Activated CD8-positive, alpha-beta memory T cell treated with anti-CD3 and anti-CD28 coated beads for 4 hours (primary cell): ENCODE measurements at regions not wholly inside any gene's neighbourhood (a gene's known extent, or its start where the extent isn't known, plus 50 kb on each side); places are given as distances from the start of the nearest gene placed in this dataset.

Source experiments
- DNase-seq, 2 donors: peaks; one replicate each; pipeline ENCODE4 v3.0.0-alpha.2; 2020; ENCODE audit warnings: low read depth in 2 of 2

DNA sequence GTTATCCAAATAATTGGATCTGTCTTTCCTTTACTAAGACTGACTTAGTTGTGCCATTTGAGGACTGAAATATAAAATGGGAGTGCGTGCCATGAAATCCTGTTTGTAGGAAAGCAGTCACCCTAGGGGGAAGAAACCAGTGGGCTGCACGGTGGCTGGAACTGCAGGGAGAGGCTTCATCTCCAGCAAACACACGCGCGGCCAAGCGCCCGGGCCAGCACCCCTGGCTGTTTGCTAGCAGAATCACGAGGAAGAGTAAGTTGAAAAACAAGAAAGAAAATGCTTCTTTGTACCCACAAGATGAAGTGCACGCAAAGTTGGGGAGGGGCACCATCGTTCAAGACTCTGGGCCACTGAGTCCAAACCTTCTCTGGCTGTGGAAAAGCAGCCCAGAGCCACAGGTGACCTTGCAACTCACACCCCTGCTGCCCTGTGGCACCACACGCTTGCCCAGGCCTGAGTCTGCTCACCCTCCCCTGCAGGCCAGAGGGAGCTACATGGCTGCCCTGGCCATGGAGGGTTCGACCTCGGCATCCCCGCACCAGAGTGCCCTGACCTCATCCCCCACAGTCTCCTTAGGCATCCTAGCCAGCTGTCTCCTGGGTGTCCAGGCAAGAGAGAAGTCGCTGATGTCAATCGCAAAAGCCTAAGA is 55.2 kb downstream of the IRX2 start:
- no peak for DNase-seq

DNA sequence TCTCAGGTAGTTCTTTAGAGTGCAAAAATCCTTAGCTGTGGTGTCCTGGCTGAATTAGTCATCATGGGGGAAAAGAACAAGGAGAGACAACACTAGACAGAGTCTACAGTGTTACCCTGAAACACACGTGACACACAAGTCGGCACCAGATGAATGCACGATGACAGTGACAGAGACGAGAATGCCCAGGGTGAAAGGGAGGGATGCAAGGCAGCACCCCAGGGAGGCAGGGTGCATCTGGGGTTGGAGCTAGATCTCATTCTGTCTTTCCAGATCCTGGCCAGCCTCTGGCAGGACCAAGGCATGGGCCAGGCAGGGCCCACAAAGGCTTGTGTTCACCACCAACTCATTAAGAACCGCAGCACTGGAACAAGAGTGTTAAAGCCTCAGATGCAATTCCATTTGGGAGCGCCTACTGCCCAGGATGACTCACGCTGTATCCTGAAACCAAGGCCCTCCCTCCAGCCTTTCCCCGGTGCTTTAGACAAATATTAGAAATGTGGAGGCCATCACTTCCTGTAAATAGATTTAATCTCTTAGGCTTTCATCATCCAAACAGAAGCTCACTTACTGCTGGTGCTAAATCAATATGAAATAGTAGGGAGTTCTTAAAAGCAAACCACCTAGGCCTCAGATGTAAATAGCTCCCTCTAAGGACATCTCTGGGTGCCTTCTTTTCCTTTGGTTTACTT is 56.1 kb downstream of the IRX2 start:
- no peak for DNase-seq

DNA sequence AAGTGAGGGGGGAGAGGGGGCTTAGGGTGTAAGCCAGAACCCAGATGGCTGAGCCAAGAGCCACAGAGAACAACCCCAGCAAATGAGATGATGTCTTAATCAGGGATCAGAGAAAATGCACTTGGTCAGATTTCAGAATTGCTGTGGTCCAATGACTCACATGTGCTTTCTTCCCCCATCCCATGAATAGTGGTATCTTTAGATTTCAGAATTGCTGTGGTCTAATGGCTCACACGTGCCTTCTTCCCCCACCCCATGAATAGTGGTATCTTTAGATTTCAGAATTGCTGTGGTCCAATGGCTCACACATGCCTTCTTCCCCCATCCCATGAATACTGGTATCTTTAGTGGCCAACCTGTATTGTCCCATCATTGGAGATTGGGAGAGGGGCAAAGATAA is 59.9 kb downstream of the IRX2 start:
- DNase-seq: no peak

- DNase-seq: no peak
These were observed 61.2 kb downstream of the IRX2 start for GRCh38 chr5:2690293-2690692.

- no peak for DNase-seq
These were observed 62.9 kb downstream of the IRX2 start for GRCh38 chr5:2688586-2688985.

- no peak for DNase-seq
These were observed 63.7 kb downstream of the IRX2 start for GRCh38 chr5:2687746-2688145.

DNA sequence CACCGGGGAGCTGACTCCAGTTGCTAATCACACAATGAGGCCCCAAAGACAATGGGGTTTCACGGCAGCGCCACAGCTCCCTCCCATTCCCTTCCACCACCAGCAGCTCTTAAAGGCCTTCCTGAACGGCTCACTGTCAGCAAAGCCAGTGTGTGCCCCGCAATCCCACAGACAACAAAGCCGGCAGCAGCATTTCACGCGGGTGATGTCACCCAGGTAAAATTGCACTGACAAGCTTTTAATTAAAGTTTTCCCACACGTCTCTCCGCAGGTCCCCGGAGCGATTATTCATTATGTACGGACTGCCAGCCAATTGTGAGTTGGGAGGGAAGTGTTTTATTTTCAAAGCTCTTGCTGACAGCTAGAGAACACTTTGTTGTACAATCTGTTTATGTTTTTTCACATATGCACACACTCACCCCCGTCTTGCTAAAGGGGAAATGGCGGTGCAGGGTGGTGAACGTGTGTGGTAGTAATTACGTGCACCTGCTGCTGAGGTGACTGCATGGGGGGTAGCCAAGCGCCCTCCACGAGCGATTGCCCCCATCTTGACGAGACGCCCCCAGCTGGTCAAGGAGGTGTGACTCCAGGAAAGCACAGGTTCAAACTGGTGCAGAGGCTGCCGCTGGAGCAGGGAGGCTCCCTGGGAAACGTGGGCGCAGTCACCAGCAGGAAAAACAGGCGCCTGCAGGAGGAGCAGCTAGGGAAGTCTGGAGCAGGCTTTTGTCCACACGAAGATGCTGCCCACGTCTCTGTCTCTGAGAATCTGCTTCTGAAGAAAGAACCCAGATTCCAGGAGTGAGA is 65.0 kb downstream of the IRX2 start:
- DNase-seq: no peak

- no peak for DNase-seq
These were observed 65.7 kb downstream of the IRX2 start for GRCh38 chr5:2685651-2686272.

GRCh38 chr5:2684606-2685005 is 66.9 kb downstream of the IRX2 start:
- no peak for DNase-seq

GRCh38 chr5:2683720-2684119 is 67.8 kb downstream of the IRX2 start:
- DNase-seq: no peak

- no peak for DNase-seq
These were observed 70.0 kb downstream of the IRX2 start for GRCh38 chr5:2681476-2681875.

DNA sequence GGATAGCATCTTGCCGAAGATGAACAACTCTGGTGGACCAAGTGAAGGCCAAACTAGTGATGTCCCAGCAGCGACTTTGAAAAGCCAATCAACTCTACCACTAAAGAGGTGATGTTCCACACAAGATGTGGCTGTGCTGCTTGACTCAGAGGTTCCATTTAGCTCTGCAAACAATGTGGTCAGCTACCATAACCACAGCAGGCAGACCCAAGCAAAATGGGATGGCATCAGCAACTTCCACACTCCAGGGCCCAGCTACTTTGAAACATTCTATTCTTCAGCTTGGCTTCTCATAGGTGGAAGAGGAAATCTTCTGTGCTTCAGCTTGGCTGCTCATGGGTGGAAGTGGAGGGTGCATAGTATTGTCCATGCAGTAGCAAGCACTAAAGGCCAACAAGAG is 70.5 kb downstream of the IRX2 start:
- DNase-seq: no peak

DNA sequence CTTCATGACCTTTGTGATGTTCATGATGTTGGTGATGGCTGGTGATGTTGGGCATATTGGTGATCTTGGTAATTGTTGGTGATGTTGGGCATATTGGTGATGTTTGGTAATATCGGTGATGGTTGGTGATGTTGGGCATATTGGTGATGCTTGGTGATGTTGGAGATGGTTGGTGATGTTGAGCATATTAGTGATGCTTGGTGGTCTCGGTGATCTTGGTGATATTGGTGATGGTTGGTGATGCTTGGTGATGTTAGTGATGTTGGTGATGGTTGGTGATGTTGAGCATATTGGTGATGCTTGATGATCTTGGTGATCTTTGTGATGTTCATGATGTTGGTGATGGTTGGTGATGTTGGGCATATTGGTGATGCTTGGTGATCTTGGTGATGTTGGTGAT is 73.8 kb downstream of the IRX2 start:
- no peak for DNase-seq

- DNase-seq: no peak
These were observed 75.9 kb downstream of the IRX2 start for GRCh38 chr5:2675548-2675947.

DNA sequence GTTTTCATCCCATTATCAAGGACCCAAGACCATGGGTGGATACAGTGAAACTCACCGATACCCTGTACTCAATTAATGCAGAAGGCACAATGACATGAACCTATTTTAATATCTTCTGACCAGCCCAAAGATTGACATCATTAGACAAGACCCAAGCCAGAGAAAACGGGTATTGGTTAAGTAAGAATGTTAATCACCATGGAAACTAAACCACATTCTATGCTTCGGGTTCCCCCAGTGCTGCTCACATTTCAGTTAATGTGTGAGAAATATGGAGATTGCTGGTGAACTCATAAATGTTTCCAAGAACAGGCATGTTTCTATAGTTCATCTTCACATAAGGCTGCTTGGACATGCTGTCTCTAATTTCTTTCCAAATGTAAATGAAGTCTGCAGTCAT is 77.0 kb downstream of the IRX2 start:
- no peak for DNase-seq

DNA sequence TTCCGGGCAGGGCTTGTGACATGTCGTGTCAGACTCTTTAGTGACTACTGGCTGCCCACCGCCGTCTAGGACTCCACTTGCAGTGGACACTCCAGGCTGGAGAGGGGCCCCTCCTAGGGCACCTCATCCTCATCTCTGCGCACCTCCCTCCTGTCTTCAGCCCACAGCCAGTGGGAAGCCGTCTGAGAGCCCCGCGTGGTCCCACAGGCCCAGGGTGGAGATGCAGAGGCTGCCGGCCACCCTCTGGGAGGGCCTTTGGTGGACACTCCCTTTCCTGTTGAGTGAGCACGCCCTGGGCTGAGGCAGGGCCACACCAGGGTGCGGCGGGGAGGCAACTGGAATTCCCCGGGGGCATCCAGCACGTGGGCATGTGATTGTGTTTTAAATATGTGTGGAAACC is 80.5 kb downstream of the IRX2 start:
- no peak for DNase-seq

DNA sequence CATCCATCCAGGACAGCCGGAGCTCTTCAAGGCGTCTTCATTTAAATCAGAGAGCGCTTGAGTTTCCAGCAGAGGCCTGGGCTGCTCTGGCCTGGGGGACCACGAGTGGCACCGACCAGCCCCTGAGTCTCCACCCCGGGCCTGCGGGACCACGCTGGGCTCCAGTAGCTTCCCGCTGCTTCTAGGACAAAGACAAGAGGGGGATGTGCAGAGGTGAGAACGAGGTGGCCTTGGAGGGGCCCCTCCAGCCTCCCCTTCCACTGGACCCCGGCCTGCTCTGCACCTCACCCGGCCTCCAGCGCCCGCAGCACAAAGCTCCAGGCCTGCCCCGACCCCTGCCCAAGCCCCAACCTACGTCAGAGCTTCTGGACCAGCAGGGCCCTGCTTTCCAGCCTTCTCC is 81.6 kb downstream of the IRX2 start:
- DNase-seq: no peak

GRCh38 chr5:2669259-2669658 is 82.2 kb downstream of the IRX2 start:
- DNase-seq: no peak

DNA sequence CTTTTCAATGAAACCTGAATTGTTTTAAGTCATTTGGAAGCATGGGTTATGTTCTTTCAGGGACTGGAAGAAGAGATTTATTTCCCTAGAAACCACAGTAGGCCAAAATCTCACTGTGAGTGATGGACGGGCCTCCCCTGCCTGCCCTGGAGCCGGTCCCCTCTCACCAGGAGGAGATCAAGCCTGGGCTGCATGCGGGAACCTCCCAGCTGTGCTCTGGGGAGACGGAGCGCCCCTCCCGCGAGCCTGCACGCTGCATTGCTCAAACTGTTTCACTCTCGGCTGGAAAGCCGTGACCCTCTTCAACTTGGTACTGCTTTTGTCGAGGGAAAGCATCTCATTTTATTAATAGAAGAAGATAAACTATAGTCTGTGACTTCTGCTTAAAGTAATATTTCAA is 85.4 kb downstream of the IRX2 start:
- no peak for DNase-seq

DNA sequence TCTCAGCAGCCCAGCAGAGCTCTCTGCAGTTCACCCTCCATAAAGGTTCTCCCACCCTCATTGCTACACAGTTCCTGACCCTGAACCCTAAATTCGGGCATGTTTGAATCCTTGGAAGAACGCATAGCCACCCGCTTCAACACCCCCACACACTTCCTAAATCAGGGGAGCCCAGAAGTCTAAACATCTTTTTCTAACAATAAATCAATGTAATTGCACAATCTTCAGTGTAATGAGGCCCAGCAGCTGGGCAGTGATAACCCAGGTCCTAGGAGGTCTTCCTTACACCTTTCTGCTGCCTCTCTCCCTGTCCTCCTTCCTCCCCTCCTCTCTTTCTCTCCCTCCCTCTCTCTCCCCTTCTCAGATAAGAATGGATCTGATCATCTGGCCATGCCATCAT is 88.0 kb downstream of the IRX2 start:
- DNase-seq: no peak

- DNase-seq: no peak
These were observed 91.2 kb downstream of the IRX2 start for GRCh38 chr5:2660315-2660714.

DNA sequence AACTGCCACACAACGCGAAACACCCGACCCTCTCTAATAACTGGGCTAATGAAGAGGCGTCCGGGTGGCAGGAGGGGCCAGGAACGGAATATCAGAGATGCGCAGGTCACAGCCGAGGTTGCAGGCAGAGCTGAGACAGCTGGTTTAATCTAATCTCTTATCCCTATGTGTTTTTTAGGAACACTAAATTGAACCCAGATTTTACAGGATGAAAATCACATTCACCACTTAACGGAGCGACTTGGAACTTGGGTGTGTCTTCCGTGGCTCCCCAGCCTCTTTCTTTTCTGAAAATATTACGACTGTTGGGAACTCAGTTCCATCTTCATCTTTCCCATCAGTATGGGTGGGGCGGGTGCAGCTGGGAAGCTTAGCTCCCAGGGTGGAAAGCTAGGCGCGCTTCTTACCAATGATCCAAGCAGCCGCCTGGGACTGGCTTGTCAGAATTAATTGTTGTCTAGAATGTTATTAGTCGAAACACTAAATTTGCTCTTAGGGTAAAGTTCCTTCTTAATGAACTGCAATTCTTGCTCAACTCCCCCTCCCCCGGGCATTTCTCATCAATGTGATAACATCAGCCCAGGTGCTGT is 92.5 kb downstream of the IRX2 start:
- DNase-seq: no peak
